OCI-LY1 (cell line): ENCODE measurements at regions not wholly inside any gene's neighbourhood (a gene's known extent, or its start where the extent isn't known, plus 50 kb on each side); places are given as distances from the start of the nearest gene placed in this dataset.

Experiments used
- EZH2 ChIP-seq: fragments of 200-600 bp; sonication (generic), shearing (Covaris generic); IDR thresholded peaks from 2 replicates; pipeline ENCODE4 v1.8.0; 2017; ENCODE audit warnings: borderline replicate concordance, mixed run types, mild to moderate bottlenecking, antibody characterized with exemption, low read length, moderate library complexity, mixed read lengths
- TF ChIP-seq, protein P1 (sequence below): fragments of 200-600 bp; sonication (generic), shearing (Covaris generic); IDR thresholded peaks from 2 replicates; pipeline ENCODE4 v1.5.1; 2017; ENCODE audit warnings: mild to moderate bottlenecking, antibody characterized with exemption, low read length, moderate library complexity, mixed read lengths

DNA sequence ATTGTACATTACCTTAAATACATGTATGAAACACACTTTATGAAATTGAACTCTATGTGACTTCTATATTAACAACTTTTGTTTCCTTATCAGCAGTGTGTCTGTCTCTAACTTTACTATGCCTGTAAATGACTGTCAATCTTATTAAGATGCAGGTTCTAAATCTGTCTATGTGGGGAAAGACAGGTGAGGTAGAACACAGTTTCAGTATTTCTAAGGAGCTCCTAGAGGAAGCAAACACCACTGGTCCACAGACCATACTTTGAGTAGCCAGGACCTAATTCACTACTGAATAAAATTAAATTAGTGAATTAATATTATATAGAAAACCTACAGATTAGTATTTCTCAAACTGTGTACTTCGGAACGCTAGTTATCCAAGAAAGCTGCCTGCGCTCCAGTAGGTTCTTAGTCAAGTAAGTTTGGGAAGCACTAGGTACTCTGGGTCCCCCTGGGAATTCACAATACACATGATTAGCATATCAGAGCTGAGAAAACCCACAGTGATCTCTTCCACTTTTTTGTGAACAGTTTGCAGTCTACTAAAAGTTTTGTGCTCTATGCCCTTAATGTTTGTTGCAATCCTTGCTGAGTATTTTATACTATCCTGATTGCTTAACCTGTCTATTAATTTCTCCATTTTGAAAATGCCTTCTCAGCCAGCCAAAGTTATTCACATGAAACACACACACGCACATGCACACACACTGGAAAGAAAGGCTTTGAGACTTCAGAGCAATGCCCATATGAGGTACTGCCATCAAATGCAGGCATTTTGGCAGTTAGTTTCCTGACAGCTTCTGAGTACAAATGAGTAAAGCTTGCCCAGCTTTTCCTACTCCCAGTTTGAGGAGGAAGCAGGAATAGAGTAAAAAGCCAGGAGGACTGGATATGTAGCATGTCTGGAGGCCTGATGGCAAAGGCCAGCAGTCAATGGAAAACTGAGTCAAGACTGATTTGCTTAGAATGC lies 133.6 kb upstream of the CPEB2 start:
- TF ChIP-seq, protein P1, sequence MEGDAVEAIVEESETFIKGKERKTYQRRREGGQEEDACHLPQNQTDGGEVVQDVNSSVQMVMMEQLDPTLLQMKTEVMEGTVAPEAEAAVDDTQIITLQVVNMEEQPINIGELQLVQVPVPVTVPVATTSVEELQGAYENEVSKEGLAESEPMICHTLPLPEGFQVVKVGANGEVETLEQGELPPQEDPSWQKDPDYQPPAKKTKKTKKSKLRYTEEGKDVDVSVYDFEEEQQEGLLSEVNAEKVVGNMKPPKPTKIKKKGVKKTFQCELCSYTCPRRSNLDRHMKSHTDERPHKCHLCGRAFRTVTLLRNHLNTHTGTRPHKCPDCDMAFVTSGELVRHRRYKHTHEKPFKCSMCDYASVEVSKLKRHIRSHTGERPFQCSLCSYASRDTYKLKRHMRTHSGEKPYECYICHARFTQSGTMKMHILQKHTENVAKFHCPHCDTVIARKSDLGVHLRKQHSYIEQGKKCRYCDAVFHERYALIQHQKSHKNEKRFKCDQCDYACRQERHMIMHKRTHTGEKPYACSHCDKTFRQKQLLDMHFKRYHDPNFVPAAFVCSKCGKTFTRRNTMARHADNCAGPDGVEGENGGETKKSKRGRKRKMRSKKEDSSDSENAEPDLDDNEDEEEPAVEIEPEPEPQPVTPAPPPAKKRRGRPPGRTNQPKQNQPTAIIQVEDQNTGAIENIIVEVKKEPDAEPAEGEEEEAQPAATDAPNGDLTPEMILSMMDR, result no peak
- TF ChIP-seq EZH2, result no peak
